ENCODE measurements at regions not wholly inside any gene's neighbourhood (a gene's known extent, or its start where the extent isn't known, plus 50 kb on each side); places are given as distances from the start of the nearest gene placed in this dataset.

GRCh38 chr3:159432682-159433340, 555.8 kb upstream of the IL12A start:
- no peak overlapping the region for H3K4me3 Mint-ChIP-seq (ENCODE audit: unreplicated experiment)
- H3K9me3 Mint-ChIP-seq (ENCODE audit: unreplicated experiment), result no peaks in the 10 kb centered on the region
- DNase-seq (ENCODE audit: extremely low spot score, unreplicated experiment), result no peak
- no peaks in the 10 kb centered on the region for H3K4me1 Mint-ChIP-seq (ENCODE audit: unreplicated experiment)
- H3K27ac Mint-ChIP-seq (ENCODE audit: unreplicated experiment), result no peak overlapping the region
- no peak for TF ChIP-seq CTCF (IDR thresholded peaks at IDR 0.05)
- H3K36me3 Mint-ChIP-seq (ENCODE audit: unreplicated experiment), result no peaks in the 10 kb centered on the region
- H3K27me3 Mint-ChIP-seq (ENCODE audit: unreplicated experiment), result peaks cover 41% of the 10 kb centered on the region

GRCh38 chr3:159439346-159439745, 549.3 kb upstream of the IL12A start:
- no peak for TF ChIP-seq CTCF (IDR thresholded peaks at IDR 0.05)
- peaks cover 13% of the 10 kb centered on the region for H3K27me3 Mint-ChIP-seq (ENCODE audit: unreplicated experiment)
- H3K27ac Mint-ChIP-seq (ENCODE audit: unreplicated experiment), result no peak overlapping the region
- H3K4me1 Mint-ChIP-seq (ENCODE audit: unreplicated experiment), result no peaks in the 10 kb centered on the region
- no peak overlapping the region for H3K4me3 Mint-ChIP-seq (ENCODE audit: unreplicated experiment)
- peaks cover 3% of the 10 kb centered on the region for H3K9me3 Mint-ChIP-seq (ENCODE audit: unreplicated experiment)
- no peak for DNase-seq (ENCODE audit: extremely low spot score, unreplicated experiment)
- no peaks in the 10 kb centered on the region for H3K36me3 Mint-ChIP-seq (ENCODE audit: unreplicated experiment)

GRCh38 chr3:159441279-159441678, 547.4 kb upstream of the IL12A start:
- H3K27me3 Mint-ChIP-seq (ENCODE audit: unreplicated experiment), result peaks cover 4% of the 10 kb centered on the region
- peaks cover 3% of the 10 kb centered on the region for H3K9me3 Mint-ChIP-seq (ENCODE audit: unreplicated experiment)
- TF ChIP-seq CTCF (IDR thresholded peaks at IDR 0.05), result no peak

GRCh38 chr3:159443266-159443665, 545.4 kb upstream of the IL12A start:
- Mint-ChIP-seq H3K27ac (ENCODE audit: unreplicated experiment) (no peak overlapping the region), H3K27me3 (ENCODE audit: unreplicated experiment) (no peaks in the 10 kb centered on the region), H3K4me3 (ENCODE audit: unreplicated experiment) (no peak overlapping the region), H3K4me1 (ENCODE audit: unreplicated experiment) (no peaks in the 10 kb centered on the region), H3K36me3 (ENCODE audit: unreplicated experiment) (no peaks in the 10 kb centered on the region), H3K9me3 (ENCODE audit: unreplicated experiment) (peaks cover 3% of the 10 kb centered on the region)
- no peak for DNase-seq (ENCODE audit: extremely low spot score, unreplicated experiment)
- no peak for TF ChIP-seq CTCF (IDR thresholded peaks at IDR 0.05)

More at GRCh38 chr3:159441279-159441678, 547.4 kb upstream of the IL12A start:
- Mint-ChIP-seq H3K4me3 (ENCODE audit: unreplicated experiment) (no peak overlapping the region), H3K27ac (ENCODE audit: unreplicated experiment) (no peak overlapping the region), H3K4me1 (ENCODE audit: unreplicated experiment) (no peaks in the 10 kb centered on the region), H3K36me3 (ENCODE audit: unreplicated experiment) (no peaks in the 10 kb centered on the region)
- DNase-seq (ENCODE audit: extremely low spot score, unreplicated experiment), result no peak

- H3K27ac Mint-ChIP-seq (ENCODE audit: unreplicated experiment), result no peak overlapping the region
- no peaks in the 10 kb centered on the region for H3K36me3 Mint-ChIP-seq (ENCODE audit: unreplicated experiment)
- H3K27me3 Mint-ChIP-seq (ENCODE audit: unreplicated experiment), result no peaks in the 10 kb centered on the region
- no peak for DNase-seq (ENCODE audit: extremely low spot score, unreplicated experiment)
- H3K4me3 Mint-ChIP-seq (ENCODE audit: unreplicated experiment), result no peak overlapping the region
- no peaks in the 10 kb centered on the region for H3K9me3 Mint-ChIP-seq (ENCODE audit: unreplicated experiment)
- H3K4me1 Mint-ChIP-seq (ENCODE audit: unreplicated experiment), result peaks cover 10% of the 10 kb centered on the region
- TF ChIP-seq CTCF (IDR thresholded peaks at IDR 0.05), result no peak
Observed at GRCh38 chr3:159447841-159448240, 540.8 kb upstream of the IL12A start.
